DMS114 treated with DMSO at 0.1 percent for 48 hours (cell line): ENCODE measurements at regions not wholly inside any gene's neighbourhood (a gene's known extent, or its start where the extent isn't known, plus 50 kb on each side); places are given as distances from the start of the nearest gene placed in this dataset.

Experiments used
- DNase-seq: peaks from one replicate; lab custom pipeline; 2025; ENCODE audit not compliant: unreplicated experiment; lab: John Stamatoyannopoulos, UW

- DNase-seq = no peak
Observed at GRCh38 chr10:129021594-129022304, 445.3 kb upstream of the MGMT start.

- DNase-seq = no peak
Observed at GRCh38 chr10:129023082-129023481, 444.0 kb upstream of the MGMT start.

GRCh38 chr10:129024046-129024445 lies 443.0 kb upstream of the MGMT start:
- DNase-seq = no peak

GRCh38 chr10:129025787-129026186 lies 441.3 kb upstream of the MGMT start:
- DNase-seq = no peak

GRCh38 chr10:129027906-129028305 lies 439.1 kb upstream of the MGMT start:
- no peak for DNase-seq

GRCh38 chr10:129028451-129028850 lies 438.6 kb upstream of the MGMT start:
- no peak for DNase-seq

DNA sequence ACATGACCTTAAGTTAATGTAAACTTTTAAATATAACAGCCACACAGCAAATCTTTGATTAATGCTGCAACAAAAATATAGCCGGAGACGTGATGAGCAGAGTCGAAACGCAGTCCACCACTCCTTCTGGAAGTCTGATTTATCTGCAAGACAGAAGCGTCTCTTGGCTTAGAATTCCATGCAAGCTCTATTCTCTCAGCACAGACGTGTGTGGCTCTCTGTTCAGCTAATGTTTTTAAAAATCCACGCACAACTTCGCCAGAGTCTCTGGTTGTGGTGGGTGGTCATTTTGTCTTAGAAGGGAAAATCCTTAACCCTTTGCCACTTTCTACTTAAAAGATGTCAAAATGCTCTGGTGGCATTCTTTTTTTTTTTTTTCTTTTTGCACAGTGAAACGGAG lies 438.0 kb upstream of the MGMT start:
- no peak for DNase-seq

- peak; percentile 63 for DNase-seq
Observed at GRCh38 chr10:129029851-129030602, 437.0 kb upstream of the MGMT start.

DNA sequence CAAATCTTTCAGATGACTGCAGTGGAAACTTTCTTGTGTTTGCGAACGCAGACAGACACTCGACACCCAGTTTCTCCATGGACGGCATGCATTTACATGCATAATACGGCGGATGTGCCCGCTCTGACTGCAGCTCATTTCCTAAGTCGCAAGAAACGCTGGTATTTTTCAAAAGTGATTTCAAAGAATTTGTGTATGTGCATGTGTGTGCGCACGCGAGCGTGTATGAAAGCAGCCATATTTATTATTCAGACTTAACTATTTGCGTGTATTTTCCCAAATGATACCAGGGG lies 436.5 kb upstream of the MGMT start:
- DNase-seq = peak; percentile 63

DNA sequence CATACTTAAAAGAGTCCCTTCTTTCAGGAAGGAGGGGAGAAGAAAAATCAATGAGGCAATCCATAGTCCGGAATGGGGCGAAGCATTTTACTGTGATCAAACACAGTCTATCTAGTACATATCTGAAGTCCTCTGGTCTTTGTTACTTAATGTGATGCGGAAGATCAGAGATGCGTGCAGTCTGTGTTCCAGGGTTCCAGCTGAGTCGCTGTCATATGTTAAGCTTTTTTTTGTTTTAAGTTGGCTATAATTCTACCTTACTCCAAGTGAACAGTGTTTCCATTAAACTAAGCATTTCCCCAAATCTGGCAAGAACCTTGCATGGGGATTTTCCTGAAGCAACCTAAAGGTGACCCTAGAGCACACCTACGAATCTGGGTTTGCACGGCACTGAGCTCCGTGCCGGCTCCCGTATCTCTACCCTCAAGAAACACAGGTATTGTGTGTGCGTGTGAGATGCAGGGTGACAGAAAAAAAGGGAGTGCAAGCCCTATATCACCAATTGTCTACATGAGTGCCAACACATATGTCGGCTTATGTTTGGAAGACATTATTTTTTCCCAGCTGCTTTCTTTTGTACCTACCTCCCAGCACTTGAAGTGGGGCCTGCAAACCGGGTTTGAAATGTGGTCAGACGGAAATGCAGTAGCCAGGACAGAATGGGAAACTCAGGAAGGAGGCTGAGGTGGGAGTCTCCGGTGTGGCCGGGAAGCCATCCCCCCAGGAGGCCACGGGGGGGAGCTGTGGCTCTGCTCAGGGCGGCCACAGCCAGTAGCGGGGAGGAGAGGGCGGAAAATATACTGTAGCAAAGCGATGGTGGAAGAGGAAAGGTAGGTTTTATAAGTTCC lies 435.8 kb upstream of the MGMT start:
- DNase-seq = peak; percentile 74

DNA sequence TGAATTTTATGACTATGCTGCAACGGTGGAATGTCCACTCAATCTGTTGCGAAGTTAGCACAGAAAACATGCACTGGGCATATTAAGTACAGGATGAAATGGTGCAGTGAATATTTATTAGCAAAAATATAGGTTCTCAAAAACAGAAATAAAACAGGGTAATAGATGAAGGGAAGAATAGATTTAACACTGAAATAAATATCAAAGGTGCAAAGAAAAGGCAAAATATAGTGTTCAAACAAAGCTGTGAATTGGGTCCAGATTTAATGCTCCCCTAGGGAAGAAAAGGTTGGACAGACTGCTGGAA lies 435.2 kb upstream of the MGMT start:
- no peak for DNase-seq

GRCh38 chr10:129032372-129033313 lies 434.4 kb upstream of the MGMT start:
- no peak for DNase-seq

DNA sequence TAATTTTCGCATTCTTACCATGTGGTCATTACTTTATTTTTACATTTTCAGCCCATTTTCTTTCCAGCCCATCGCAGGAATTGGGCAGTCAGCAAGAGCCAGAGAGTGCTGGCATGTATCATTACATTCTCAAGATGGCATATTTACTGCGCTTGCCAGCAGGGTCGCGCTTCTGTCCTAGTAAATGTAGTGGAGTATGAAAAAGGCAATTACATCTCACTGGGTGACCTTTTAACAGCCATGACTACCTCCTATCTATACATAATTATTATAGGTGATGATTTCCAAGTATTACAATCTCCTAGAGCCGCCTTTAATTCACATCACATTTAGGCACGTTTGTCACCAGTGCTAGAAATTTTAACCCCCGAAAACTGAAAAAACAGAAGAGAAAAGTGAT lies 433.7 kb upstream of the MGMT start:
- DNase-seq = no peak

DNA sequence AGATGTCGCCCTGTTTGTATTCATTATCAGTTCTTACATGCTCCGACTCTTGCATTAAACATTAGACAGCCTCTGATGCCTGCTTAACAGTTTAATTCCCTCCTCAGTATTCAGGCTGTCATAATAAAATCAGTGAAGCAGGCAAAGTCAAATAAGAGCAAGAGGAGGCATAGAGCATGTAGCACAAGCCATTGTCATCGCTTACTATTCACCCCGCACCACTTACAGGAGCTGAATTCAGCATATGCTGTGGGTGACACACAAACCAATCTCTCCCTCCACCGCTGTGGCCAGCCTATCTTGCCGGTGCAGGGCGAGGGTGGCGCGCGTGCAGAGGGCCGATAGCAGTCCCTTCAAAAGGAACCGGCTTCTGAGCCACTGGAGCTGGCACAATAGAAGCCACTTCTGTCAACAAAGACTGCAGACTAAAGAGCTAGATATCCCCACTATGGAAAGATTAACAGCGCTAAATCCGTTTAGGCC lies 433.2 kb upstream of the MGMT start:
- no peak for DNase-seq

DNA sequence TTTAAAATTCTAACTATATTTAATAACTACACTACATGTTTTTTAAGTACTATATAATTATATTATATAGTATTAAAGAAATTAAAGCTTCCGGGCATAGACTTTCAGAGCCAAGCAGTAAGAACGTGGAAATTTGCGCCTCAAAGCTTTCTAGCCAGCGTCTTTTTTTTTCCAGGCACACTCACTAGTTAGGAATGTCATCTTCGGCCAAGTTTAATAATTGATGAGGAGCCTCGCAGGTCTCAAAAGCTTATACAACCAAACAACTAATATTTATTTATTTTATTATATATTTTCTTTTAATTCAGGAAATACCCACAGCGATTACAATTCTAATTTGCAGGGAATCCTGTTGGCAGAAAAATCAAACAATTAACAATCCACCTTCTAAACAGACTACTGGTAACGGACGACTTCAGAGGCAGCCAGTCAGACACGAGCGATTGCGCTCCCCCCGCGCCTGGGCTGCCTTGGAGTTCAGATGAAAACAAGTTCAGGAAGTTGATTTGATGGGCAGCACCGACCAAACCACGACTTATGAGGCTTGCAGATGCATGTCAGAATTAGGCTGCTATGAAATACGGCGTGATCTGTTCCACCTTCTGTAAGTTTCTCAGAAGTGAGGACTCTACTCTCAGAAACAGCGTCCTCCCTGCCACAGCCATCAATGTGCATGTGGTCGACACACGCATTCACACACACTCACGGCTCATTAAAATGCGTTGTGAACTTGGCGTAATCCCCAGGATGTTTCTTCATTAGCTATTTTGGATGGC lies 431.8 kb upstream of the MGMT start:
- DNase-seq = no peak

DNA sequence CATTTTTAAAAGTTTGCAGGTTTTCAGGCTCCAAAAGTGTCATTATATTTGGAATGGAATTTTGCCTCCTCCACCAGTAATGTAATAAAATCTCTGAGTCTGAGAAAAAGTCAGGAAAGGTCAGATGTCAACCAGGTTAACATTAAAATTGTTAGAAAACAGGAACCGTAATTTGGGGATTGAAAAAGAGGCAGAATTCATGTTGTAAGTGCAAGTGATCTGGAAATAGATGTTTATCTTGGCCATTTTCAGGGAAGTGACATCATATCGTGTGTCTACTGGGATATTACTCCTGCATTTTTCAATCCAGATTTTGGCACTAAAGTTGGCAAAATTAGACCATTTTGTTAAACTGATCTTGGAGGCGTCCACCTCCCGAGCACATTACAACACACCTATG lies 428.5 kb upstream of the MGMT start:
- no peak for DNase-seq

- no peak for DNase-seq
Observed at GRCh38 chr10:129039406-129040370, 427.4 kb upstream of the MGMT start.

- DNase-seq = no peak
Observed at GRCh38 chr10:129040377-129040776, 426.7 kb upstream of the MGMT start.

DNA sequence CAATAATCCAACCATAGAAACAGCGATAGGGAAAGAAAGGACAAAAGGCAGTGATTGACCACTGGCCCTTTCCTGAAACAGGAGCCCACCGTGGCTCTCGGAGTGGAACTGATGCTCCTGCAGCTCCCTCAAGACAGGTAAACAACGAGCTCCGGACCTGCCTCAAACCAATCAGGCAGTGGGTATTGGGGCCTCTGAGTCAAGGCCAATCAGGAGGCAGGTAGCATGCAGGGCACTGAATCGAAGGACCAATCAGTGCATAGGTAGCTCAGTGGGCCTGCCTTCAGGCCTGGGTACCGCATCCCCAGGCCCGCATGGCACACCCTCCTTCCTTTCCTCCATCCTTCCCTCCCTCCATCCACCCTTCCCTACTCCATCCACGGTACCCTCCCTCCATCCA lies 425.1 kb upstream of the MGMT start:
- DNase-seq = no peak
